ENCODE measurements at regions not wholly inside any gene's neighbourhood (a gene's known extent, or its start where the extent isn't known, plus 50 kb on each side); places are given as distances from the start of the nearest gene placed in this dataset.
"Not testable (repeated sequence)": the region's sequence is repeated elsewhere in the genome, so short reads cannot be mapped to it uniquely, and the experiment has no call there.

DNA sequence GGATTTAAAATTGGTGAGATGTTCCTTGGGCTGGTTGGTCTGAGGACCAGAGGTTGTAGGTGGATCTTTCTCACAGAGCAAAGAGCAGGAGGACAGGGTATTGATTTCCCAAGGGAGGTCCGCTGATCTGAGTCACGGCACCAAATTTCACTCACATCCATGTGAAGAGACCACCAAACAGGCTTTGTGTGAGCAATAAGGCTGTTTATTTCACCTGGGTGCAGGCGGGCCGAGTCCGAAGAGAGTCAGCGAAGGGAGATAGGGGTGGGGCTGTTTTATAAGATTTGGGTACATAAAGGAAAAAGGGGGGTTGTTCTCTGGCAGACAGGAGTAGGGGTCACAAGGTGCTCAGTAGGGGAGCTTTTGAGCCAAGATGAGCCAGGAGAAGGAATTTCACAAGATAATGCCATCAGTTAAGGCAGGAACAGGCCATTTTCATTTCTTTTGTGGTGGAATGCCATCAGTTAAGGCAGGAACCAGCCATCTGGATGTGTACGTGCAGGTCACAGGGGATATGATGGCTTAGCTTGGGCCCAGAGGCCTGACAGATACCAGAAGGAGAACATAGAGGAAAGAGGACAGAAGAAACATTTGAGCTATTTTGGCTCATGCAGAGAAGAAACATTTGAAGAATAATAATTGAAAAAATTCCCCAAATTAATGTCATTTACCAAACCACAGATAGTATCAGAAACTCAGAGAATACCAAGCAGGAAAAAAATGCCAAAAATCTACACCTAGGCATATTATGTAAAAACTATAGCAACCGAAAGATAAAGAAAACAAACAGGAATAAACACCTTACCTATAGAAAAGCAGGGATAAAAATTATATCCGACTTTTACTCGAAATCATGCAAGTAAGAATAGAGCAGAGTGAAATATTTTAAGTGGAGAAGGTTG is 585.2 kb upstream of the MDGA2 start:
- H3K27me3 Mint-ChIP-seq (ENCODE audit: low read depth); intact Hi-C loops (cut with micrococcal nuclease); H3K27ac Mint-ChIP-seq; CTCF ChIA-PET; DNase-seq; H3K36me3 Mint-ChIP-seq (ENCODE audit: low read depth); H3K4me3 Mint-ChIP-seq; H3K4me1 Mint-ChIP-seq (ENCODE audit: low read depth); H3K9me3 Mint-ChIP-seq: not testable (repeated sequence)

DNA sequence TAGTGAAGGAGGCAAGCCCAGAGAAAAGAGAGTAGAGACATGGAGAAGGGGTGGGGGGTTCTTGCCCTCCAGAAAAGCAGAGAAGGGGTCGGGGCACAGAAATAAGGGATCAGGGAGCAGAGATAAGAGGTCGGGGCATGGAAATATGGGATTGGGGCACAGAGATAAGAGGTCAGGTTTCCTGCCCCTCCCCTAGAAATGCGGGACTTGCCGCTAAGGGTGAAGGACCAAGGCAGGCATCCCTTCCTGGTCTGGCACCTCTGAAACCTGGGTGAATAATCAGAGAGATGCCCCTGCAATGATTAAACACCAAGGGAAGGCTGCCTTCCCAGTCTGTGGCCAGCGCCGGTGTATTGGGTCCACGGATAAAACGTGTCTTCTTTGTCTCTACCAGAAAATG is 584.5 kb upstream of the MDGA2 start:
- H3K27me3 Mint-ChIP-seq (ENCODE audit: low read depth); H3K4me1 Mint-ChIP-seq (ENCODE audit: low read depth); H3K9me3 Mint-ChIP-seq; intact Hi-C loops (cut with micrococcal nuclease); CTCF ChIA-PET; H3K4me3 Mint-ChIP-seq; H3K36me3 Mint-ChIP-seq (ENCODE audit: low read depth); H3K27ac Mint-ChIP-seq; DNase-seq: not testable (repeated sequence)

DNA sequence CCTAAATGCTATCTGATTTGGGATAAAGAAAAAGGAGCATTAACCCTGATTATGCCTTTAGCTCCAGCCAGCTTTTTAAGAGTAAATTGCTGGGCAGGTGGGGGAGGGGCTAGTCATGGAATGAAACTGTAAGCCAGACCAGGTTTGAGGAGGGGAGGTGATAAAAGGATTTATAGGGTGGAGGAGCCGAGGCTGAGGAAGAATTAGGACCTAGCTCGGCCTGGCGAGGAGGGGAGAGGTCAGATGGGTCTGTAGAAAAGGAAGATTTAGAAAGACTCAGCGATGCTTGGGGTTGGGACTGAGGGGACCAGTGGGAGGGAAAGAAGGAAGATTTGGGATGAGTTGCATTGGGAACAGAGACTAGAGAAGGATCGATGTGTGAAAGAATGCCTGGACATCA is 583.8 kb upstream of the MDGA2 start:
- DNase-seq; CTCF ChIA-PET; H3K27ac Mint-ChIP-seq; intact Hi-C loops (cut with micrococcal nuclease); H3K27me3 Mint-ChIP-seq (ENCODE audit: low read depth); H3K36me3 Mint-ChIP-seq (ENCODE audit: low read depth); H3K4me3 Mint-ChIP-seq; H3K4me1 Mint-ChIP-seq (ENCODE audit: low read depth); H3K9me3 Mint-ChIP-seq: not testable (repeated sequence)

DNA sequence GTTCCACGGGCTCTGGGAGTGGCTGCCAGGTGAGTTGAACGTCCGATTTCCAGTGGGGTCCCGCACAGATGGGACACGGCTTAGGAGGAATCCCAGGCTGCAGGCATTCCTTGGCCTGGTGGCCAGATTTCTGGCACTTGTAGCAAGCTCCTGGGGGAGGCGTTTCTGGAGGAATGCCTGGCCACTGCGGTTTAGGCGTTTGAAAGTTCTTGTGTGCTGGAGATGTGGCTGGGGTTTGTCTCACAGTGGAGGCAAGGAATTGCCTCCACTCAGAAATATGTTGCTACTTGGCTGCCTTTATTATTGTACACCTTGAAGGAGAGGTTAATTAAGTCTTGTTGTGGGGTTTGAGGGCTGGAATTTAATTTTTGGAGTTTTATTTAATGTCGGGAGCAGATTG is 583.3 kb upstream of the MDGA2 start:
- H3K9me3 Mint-ChIP-seq; H3K27ac Mint-ChIP-seq; H3K36me3 Mint-ChIP-seq (ENCODE audit: low read depth); H3K4me1 Mint-ChIP-seq (ENCODE audit: low read depth); CTCF ChIA-PET; intact Hi-C loops (cut with micrococcal nuclease); H3K4me3 Mint-ChIP-seq; DNase-seq; H3K27me3 Mint-ChIP-seq (ENCODE audit: low read depth): not testable (repeated sequence)

DNA sequence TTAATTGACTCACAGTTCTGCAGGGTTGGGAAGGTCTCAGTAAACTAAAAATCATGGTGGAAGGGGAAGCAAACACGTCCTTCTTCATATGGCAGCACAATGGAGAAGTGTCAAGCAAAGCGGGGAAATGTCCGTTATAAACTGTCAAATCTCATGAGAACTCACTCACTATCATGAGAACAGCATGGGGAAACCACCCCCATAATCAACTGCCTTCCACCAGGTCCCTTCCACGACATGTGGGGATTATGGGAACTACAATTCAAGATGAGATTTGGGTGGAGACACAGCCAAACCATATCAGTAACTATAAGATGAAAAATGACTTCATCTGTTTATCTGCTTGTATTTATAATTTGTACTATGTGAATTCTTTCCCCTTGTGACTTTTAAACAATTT is 577.6 kb upstream of the MDGA2 start:
- Mint-ChIP-seq H3K4me3 (no peak overlapping the region), H3K36me3 (ENCODE audit: low read depth) (no peaks in the 10 kb centered on the region), H3K9me3 (no peaks in the 10 kb centered on the region), H3K27ac (no peak overlapping the region), H3K4me1 (ENCODE audit: low read depth) (no peaks in the 10 kb centered on the region), H3K27me3 (ENCODE audit: low read depth) (no peaks in the 10 kb centered on the region)
- intact Hi-C loops (cut with micrococcal nuclease), result no loop called here
- DNase-seq, result no peak
- CTCF ChIA-PET, result no interaction called here

DNA sequence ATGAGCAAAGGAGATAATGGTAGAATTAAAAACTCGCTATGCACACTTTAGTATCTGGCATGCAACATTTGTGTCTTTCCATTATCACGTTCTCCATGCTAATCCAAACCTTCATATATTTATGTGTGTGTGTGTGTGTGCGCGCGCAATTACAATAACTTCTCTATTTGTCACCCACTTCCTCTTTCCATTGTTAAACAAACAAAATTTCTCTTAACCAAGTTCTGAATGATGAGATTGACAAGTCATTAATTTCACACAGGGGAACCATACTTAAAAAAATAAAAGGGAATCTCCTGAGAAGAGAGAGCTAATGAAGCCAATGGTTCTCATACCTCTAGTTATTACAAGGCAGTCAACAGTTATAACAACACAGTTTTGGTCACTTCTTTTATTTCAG is 575.9 kb upstream of the MDGA2 start:
- intact Hi-C loops (cut with micrococcal nuclease), result no loop called here
- no peak for DNase-seq
- Mint-ChIP-seq H3K4me3 (no peak overlapping the region), H3K4me1 (ENCODE audit: low read depth) (no peaks in the 10 kb centered on the region), H3K27me3 (ENCODE audit: low read depth) (no peaks in the 10 kb centered on the region), H3K36me3 (ENCODE audit: low read depth) (no peaks in the 10 kb centered on the region), H3K9me3 (no peaks in the 10 kb centered on the region), H3K27ac (no peak overlapping the region)
- CTCF ChIA-PET, result interaction anchor here (0.7 kb wide), 1 partner anchor 506 kb away, joined by 3 read pairs; no protein-coding TSS in a partner anchor

DNA sequence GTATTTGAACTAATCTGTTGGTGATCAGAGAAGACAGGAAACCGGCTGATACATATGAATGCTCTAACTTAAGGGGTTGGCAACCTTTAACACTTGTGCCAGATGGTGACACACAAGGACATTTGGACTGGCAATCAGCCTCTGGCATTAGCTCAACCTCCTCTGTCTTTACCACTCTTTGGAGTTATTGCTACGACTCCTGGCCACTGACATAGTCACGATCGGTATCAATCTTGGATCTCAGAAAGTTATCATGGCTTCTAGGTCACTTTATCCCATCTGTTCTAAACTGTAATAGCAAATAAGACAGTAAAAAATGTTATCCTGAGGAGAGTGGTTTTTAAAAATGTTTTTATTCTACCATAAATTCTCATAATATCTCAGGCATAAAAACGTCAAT is 575.2 kb upstream of the MDGA2 start:
- no peaks in the 10 kb centered on the region for H3K4me1 Mint-ChIP-seq (ENCODE audit: low read depth)
- no peaks in the 10 kb centered on the region for H3K9me3 Mint-ChIP-seq
- H3K36me3 Mint-ChIP-seq (ENCODE audit: low read depth), result no peaks in the 10 kb centered on the region
- DNase-seq, result no peak
- no peaks in the 10 kb centered on the region for H3K27me3 Mint-ChIP-seq (ENCODE audit: low read depth)
- no peak overlapping the region for H3K4me3 Mint-ChIP-seq
- intact Hi-C loops (cut with micrococcal nuclease), result no loop called here
- CTCF ChIA-PET, result no interaction called here
- H3K27ac Mint-ChIP-seq, result no peak overlapping the region

DNA sequence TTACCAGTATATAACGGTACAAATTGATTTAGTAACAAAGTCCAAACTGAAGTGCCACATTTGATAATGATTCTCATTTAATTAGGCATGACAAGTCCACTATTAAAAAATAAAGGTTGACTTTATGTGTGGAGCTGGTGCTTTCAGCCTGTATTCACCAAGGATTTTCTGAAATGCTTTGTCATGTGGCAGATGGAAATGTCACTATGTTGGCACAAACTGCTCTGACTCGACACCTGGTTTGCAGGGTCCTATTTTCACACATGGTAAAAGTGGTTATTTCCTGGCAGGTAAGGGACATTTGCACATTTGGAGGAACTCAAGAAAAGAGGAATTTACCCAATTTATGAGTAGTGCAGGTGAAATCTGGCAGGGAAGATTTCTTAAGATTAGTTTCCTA is 572.6 kb upstream of the MDGA2 start:
- no peak for DNase-seq
- Mint-ChIP-seq H3K9me3 (no peaks in the 10 kb centered on the region), H3K27ac (no peak overlapping the region), H3K27me3 (ENCODE audit: low read depth) (no peaks in the 10 kb centered on the region), H3K4me3 (no peak overlapping the region), H3K4me1 (ENCODE audit: low read depth) (no peaks in the 10 kb centered on the region), H3K36me3 (ENCODE audit: low read depth) (no peaks in the 10 kb centered on the region)
- CTCF ChIA-PET, result no interaction called here
- intact Hi-C loops (cut with micrococcal nuclease), result no loop called here

DNA sequence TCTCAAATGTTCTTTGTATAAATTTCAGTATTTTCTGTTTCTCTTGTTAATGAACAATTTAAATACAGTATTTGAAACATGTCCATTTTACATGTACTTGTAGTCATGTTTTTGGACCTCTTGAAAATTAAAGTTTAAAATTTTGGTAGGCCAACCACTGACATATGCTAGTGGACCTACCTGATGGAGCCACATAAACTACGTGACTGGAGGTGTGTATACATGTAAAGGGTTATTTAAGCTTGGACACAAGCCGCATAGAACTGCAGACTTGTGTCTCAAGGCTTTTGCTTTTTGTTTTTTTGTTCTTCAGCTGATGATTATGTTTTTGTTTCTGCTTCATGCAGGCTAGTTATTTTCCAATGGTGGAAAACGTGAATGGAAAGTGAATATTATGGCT is 568.5 kb upstream of the MDGA2 start:
- no peak overlapping the region for H3K4me3 Mint-ChIP-seq
- CTCF ChIA-PET, result no interaction called here
- no peak for DNase-seq
- H3K27me3 Mint-ChIP-seq (ENCODE audit: low read depth), result no peaks in the 10 kb centered on the region
- no peaks in the 10 kb centered on the region for H3K36me3 Mint-ChIP-seq (ENCODE audit: low read depth)
- no peaks in the 10 kb centered on the region for H3K4me1 Mint-ChIP-seq (ENCODE audit: low read depth)
- no peak overlapping the region for H3K27ac Mint-ChIP-seq
- H3K9me3 Mint-ChIP-seq, result no peaks in the 10 kb centered on the region
- intact Hi-C loops (cut with micrococcal nuclease), result no loop called here

DNA sequence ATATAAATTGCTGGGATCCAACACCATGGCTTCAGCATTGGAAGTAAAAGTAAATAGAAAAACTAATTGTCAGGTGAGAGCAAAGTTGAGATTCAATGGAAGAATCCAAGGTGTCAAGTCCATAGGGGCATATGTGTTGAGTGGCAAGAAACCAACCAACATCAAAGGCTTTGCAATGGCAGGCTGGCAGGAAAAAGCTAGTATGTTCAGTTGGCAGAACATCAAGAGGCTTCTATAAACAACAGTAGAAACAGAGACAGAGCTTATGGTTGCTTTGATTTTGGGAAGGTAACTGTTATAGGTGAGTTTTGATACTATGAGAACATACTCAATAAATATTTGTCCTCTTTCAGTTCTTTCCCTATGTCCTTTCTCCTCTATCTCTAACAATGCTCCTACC is 553.7 kb upstream of the MDGA2 start:
- CTCF ChIA-PET, result no interaction called here

DNA sequence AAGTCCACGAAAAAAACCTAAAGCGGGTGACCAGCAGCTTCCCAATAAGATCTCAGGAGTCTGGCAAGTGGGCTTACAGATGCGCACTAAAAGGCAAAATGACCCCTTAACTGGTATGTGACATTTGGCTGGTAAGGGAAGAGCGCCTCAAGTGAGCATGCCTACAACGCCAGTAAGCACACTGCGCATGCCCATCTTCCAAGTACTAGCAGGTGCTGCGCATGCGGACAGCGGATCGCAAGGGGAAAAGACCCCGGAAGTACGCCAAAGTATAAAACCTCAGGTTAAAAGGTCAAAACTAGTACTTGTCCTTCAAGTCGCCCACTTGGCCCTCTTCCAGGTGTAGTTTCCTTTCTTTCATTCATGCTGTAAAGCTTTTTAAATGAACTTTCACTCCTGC is 518.5 kb upstream of the MDGA2 start:
- no peak for DNase-seq
- H3K4me1 Mint-ChIP-seq (ENCODE audit: low read depth), result no peaks in the 10 kb centered on the region
- H3K4me3 Mint-ChIP-seq, result no peak overlapping the region
- H3K27ac Mint-ChIP-seq, result no peak overlapping the region
- no peaks in the 10 kb centered on the region for H3K27me3 Mint-ChIP-seq (ENCODE audit: low read depth)
- CTCF ChIA-PET, result no interaction called here
- intact Hi-C loops (cut with micrococcal nuclease), result no loop called here
- H3K9me3 Mint-ChIP-seq, result no peaks in the 10 kb centered on the region
- no peaks in the 10 kb centered on the region for H3K36me3 Mint-ChIP-seq (ENCODE audit: low read depth)

More for the DNA sequence above, 553.7 kb upstream of the MDGA2 start:
- no peaks in the 10 kb centered on the region for H3K27me3 Mint-ChIP-seq (ENCODE audit: low read depth)
- intact Hi-C loops (cut with micrococcal nuclease), result no loop called here
- H3K36me3 Mint-ChIP-seq (ENCODE audit: low read depth), result no peaks in the 10 kb centered on the region
- DNase-seq, result no peak
- H3K9me3 Mint-ChIP-seq, result no peaks in the 10 kb centered on the region
- H3K4me3 Mint-ChIP-seq, result no peak overlapping the region
- no peak overlapping the region for H3K27ac Mint-ChIP-seq
- no peaks in the 10 kb centered on the region for H3K4me1 Mint-ChIP-seq (ENCODE audit: low read depth)

DNA sequence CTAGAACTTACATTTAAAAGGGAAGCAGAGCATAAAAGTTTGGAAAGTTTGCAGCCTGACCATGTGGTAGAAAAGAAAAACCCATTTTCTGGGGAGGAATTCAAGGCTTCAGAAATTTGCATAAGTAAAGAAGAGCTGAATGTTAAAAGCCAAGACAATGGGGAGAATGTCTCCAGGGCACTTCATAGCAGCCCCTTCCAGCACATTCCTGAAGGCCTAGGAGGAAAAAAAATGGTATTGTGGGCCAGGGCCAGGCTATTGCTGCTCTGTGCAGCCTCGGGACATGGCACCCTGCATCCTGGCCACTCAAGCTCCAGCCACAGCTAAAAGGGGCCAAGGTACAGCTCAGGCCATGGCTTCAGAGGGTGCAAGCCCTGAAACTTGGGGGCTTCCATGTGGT is 474.2 kb upstream of the MDGA2 start:
- H3K4me1 Mint-ChIP-seq (ENCODE audit: low read depth); H3K36me3 Mint-ChIP-seq (ENCODE audit: low read depth); H3K4me3 Mint-ChIP-seq; H3K27me3 Mint-ChIP-seq (ENCODE audit: low read depth); intact Hi-C loops (cut with micrococcal nuclease); DNase-seq; H3K27ac Mint-ChIP-seq: not testable (repeated sequence)
- CTCF ChIA-PET, result interaction anchor here (1.4 kb wide), 1 partner anchor 9 kb away, joined by 4 read pairs; no protein-coding TSS in a partner anchor
- H3K9me3 Mint-ChIP-seq, result peaks cover 12% of the 10 kb centered on the region

DNA sequence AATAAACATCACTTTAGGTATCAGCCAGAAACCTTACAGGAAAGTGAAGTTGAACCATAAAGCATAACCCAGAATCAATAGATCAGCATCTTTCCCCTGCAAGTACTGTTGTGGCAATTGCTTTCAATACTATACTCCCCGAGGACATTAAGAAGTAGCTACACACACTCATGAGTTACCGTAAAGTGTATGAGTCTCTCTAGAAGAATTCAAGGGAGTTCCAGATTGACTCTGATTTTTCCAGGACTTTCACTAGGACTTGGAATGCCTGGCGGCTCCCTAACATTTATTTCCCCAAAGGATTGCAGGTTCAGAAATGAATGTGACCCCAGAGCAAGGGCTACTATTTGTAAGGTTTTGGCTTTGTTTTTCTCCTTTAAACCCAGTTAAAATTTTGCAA is 465.4 kb upstream of the MDGA2 start:
- Mint-ChIP-seq H3K4me3 (no peak overlapping the region), H3K9me3 (peaks cover 2% of the 10 kb centered on the region), H3K27me3 (ENCODE audit: low read depth) (no peaks in the 10 kb centered on the region), H3K27ac (no peak overlapping the region), H3K4me1 (ENCODE audit: low read depth) (no peaks in the 10 kb centered on the region), H3K36me3 (ENCODE audit: low read depth) (no peaks in the 10 kb centered on the region)
- no peak for DNase-seq
- CTCF ChIA-PET, result no interaction called here
- intact Hi-C loops (cut with micrococcal nuclease), result no loop called here
